Activated T-cell treated with anti-CD3 and anti-CD28 coated beads for 1 hour (primary cell): ENCODE measurements at regions not wholly inside any gene's neighbourhood (a gene's known extent, or its start where the extent isn't known, plus 50 kb on each side); places are given as distances from the start of the nearest gene placed in this dataset.
"Not testable (repeated sequence)": the region's sequence is repeated elsewhere in the genome, so short reads cannot be mapped to it uniquely, and the experiment has no call there.

Experiments
- DNase-seq: peaks from one replicate; pipeline ENCODE4 v3.0.0-alpha.2; 2020; ENCODE audit warnings: low read depth

DNA sequence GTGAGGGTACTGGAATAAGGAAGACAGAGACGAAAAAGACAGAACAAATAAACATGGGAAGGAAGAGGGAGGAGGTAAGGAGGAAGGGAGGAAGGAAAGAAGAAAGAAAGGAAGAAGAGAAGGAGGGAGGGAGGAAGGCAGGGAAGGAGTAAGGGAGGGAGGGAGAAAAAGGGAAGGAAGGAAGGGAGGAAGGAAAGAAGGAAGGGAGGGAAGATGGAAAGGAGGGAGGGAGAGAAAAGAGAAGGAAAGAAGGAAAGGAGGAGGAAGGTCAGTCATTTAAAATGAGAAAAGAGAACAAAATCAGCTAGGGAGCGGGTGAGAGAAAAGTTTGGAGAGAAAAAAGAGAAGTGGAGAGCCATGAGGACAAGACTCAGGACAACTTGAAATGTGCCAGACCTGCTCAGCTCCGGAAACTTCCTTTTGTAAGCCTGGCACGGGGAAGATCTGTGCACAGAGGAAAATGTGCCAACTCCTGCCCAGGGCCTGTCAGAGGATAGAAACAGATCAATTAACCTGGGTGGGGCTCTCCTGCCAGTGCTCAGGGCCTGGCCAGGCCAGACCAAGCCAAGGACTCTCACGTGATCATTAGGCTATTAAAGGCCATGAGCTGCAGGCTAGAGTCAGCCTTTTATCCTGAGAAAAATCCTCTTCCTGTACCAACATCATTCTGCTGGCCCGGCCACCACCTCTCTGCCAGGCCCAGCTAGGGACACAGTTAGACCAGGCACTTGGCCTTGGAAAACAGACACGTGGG, 50.1 kb upstream of the BCL6 start:
- no peak for DNase-seq

GRCh38 chr3:187798126-187798525, 52.9 kb upstream of the BCL6 start:
- no peak for DNase-seq

DNA sequence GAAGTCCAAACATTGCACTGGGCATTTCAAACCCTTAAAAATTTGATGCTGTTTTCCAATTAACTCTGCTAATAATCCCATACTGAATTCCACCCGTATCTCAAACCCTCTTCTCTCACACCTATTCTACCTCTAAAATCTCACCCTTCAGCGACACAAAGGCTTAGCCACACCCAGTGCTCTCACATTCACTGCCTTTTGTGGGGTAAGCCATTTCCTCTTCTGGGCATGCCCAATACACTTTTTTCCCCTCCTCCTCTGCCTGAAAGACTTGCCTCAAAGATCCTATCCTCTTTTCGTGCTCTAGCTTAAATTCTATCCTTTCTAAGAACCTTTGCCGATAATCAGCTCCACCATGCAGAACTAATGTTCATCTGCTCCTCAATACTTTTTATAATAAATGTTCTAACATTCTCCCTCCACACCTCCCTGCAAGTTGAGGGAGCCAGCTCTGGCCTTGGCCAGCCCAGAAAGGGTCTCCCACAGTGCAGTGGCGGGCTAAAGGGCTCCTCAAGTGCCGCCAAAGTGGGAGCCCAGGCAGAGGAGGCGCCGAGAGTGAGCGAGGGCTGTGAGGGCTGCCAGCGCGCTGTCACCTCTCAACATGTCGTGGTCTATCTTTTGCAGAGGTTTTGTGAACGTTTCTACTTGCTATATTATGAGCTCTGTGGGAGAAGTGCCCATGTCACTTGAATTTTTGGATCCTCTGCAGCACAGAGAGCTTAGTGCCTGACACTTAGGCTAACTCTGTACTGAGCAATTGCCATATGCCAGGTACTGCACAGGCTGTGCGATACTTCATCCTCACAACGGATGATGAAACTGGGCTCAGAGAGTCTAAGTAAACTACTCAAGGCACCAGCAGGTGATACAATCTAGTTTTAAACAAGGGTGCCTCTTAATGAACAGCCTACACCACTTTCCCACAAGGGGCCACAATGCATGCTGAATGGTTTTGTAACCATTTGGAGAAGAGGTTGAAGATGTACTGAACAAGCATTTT, 53.6 kb upstream of the BCL6 start:
- no peak for DNase-seq

DNA sequence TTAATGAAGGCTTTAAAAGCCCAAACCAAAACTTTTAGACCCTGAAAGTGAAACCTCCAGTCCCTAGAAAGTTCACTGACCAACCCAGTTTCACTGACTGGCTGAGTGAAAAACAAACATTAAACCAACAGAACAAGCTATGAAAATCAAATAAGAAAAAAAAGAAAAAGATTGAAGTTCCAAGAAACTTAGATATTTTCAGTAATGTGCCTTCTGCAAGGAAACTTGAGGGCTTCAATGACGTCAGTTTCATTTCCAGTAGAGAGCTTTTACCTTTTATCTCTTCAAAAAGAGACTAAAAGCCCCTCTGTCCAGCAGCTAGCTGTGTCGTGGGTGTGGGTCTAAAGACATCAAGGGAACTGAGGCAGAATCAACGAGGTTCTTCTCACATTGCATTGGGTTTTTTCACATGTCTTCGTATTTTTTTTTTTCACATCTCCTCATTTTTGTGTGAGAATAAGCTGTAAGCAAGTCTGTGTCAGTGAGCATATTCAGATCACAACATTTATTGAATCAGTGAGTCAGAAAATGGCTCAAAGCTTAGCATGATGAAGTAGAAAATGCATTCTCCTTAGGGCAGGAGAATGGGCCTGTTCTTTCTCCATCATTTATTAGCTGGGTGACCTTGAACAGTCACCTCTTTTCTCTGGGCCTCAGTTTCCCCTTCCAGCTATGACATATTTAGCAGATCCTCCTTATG, 54.8 kb upstream of the BCL6 start:
- DNase-seq, result no peak

- no peak for DNase-seq
Measured at GRCh38 chr3:187801152-187801551, 55.9 kb upstream of the BCL6 start.

GRCh38 chr3:187802203-187802927, 57.1 kb upstream of the BCL6 start:
- no peak for DNase-seq

DNA sequence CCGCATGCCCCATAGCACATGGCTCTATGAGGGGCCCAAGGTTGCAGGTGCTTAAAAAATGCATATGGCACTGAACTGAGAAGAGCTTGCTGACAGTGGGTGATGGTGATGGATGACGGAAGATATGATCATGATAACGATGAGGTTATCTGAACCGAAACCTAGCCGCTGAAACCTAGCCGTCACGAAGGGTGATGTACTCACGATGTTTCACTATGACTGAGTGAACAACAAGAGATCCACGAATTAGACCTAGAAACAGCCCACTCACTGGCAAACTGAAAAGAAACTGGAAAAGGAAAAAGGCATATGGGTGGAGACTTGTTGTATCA, 57.6 kb upstream of the BCL6 start:
- DNase-seq, result no peak

GRCh38 chr3:187804120-187804744, 59.0 kb upstream of the BCL6 start:
- no peak for DNase-seq

- no peak for DNase-seq
Measured at GRCh38 chr3:187804745-187805121, 59.5 kb upstream of the BCL6 start.

DNA sequence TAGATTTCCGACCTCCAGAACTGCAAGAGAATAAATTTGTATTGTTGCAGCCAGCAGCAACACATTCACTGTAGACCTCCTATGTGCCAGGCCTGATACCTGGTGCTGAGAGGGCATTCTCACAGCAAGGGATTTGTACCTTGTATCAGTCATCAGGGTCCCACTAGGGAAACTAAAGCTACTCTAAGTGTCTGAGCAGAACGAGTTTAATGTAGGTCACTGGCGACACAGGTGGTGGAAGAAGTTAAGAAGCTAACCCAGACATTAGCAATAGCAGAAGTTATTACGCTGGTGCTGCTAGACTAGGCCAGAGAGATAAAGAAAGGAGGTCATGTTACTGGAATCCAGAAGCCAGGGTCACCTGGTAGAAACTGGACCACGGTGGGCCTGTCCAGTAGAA, 60.5 kb upstream of the BCL6 start:
- DNase-seq, result no peak

DNA sequence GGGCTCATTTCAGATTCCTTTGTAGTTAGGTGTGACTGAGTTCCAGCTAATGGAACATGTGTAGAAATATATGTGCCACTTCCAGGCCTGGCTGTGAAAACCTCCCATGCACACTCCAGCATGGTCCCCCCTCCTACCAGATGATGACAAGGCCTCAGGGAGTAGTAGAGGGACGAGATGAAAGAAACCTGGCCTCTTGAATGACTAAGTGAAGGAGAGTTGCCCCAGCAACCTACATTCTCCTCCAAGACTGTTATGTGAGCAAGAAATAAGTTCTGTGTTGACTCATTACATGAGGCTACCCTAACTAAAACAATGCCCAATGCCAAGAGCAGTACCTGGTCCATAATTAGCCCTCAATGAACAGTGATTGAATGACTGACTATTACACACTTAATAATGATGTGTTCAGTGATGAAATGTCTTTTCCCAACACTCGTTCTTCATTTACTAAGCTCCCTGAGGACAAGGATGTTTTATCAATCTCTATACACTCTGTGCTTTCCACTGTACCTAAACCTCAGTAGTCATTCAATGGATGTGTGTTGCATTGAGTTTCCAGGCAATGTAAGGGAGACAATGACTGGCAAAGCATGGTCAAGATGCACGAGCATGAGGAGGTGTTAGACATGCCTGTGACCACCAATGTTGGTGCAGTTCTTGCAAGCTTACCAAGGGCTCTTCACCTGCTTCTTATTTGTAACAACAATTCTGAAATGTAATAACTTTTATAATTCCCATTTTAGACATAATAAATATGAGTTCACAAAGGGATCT, 62.0 kb upstream of the BCL6 start:
- DNase-seq, result no peak

GRCh38 chr3:187808527-187808895, 63.2 kb upstream of the BCL6 start:
- DNase-seq, result no peak

GRCh38 chr3:187809612-187809991, 64.3 kb upstream of the BCL6 start:
- DNase-seq, result no peak

- DNase-seq, result no peak
Measured at GRCh38 chr3:187810021-187810446, 64.8 kb upstream of the BCL6 start.

- no peak for DNase-seq
Measured at GRCh38 chr3:187811585-187812250, 66.5 kb upstream of the BCL6 start.

- DNase-seq, result no peak
Measured at GRCh38 chr3:187812496-187812895, 67.2 kb upstream of the BCL6 start.

DNA sequence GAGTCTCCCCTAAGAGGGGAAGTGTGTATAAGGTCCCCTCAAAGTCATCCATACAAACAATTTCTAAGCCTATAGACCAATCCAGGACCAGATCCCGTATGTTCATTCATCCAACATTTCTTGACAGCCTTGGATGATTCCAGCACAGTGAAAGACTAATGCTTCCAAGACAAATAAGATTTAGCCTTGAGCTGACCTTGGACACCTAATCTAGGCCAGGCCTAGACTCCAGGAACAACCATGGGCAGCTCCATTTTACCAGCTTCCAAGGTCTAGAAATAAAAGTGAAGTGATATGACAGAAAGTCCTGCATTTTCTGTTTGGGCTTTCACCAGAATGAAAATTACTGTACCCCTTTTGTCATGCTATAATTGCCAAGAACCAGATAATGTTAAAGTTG, 67.9 kb upstream of the BCL6 start:
- DNase-seq, result no peak

DNA sequence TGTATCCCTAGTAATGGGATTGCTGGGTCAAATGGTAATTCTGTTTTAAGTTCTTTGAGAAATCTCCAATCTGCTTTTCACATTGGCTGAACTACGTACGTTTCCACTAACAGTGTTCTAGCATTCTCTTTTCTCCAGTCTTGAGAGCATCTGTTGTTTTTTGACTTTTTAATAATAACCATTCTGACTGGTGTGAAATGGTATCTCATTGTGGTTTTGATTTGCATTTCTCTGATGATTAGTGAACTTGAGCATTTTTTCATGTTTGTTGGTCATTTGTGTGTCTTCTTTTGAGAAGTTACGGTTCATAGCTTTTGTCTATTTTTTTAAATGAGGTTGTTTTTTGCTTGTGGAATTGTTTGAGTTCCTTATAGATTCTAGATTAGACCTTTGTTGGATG, 72.5 kb upstream of the BCL6 start:
- DNase-seq, result not testable (repeated sequence)

DNA sequence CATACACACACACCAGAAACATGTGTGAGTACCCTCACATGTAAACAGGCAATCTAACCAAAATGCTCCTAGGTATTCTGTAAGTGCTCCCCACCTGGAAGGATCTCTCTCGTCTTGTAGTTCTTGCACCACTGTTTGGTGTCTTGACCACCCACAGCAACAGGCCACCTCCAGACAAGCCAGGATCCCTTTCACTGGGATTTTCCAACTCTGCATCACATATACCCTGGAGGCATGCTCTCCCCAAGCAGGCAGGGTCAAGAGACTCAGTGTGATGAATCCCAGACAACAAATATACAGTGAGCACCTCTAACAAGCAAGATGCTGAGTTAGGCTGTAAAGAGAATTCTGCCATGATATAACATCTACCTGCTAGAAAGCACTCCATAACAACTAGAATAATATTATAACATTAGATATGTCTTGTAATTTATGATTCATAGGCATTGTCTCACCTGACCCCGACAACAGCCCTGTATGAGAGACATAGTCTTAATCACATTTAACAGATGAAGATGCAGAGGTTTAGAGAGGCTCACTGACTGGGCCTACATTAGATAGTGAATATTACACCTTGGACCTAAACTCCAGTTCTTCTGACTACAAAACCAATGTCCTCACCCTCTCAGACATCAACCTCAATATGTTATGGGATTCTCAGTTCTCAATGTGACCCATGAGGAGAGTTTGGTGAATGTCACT, 76.5 kb upstream of the BCL6 start:
- DNase-seq, result no peak

GRCh38 chr3:187822402-187822801, 77.1 kb upstream of the BCL6 start:
- no peak for DNase-seq
